ENCODE measurements at regions not wholly inside any gene's neighbourhood (a gene's known extent, or its start where the extent isn't known, plus 50 kb on each side); places are given as distances from the start of the nearest gene placed in this dataset.

GRCh38 chr2:61690078-61690596 lies 152.0 kb upstream of the XPO1 start:
- H3K27me3 Mint-ChIP-seq, result no peaks in the 10 kb centered on the region
- Histone ChIP-seq H3K9me3 (ENCODE audit: low read length) (no peaks in the 10 kb centered on the region), H3K27me3 (ENCODE audit: insufficient read depth, low read length, poor library complexity, severe bottlenecking) (no peaks in the 10 kb centered on the region), H3K27ac (ENCODE audit: low read depth, low read length) (no peak overlapping the region), H3K4me1 (ENCODE audit: insufficient read depth, low read length) (peaks cover 5% of the 10 kb centered on the region), H3K36me3 (ENCODE audit: insufficient read depth, low read length) (no peaks in the 10 kb centered on the region), H3K4me3 (ENCODE audit: low read length) (no peak overlapping the region)
- ChIA-PET POLR2A (no interaction called here), CTCF (no interaction called here)
- no peak overlapping the region for H3K4me3 Mint-ChIP-seq
- DNase-seq, result no peak
- H3K27ac Mint-ChIP-seq, result no peak overlapping the region
- peaks cover 12 to 30% (median 26%) of the 10 kb centered on the region in 3 donors for H3K4me1 Mint-ChIP-seq
- H3K9me3 Mint-ChIP-seq, result no peaks in the 10 kb centered on the region
- H3K36me3 Mint-ChIP-seq, result peaks cover 0 to 5% (median 1%) of the 10 kb centered on the region in 3 donors

GRCh38 chr2:61689568-61689967 lies 151.4 kb upstream of the XPO1 start:
- Mint-ChIP-seq H3K27me3 (no peaks in the 10 kb centered on the region), H3K4me1 (peaks cover 12 to 26% (median 25%) of the 10 kb centered on the region in 3 donors), H3K4me3 (no peak overlapping the region), H3K9me3 (no peaks in the 10 kb centered on the region), H3K36me3 (peaks cover 0 to 5% (median 1%) of the 10 kb centered on the region in 3 donors), H3K27ac (peak overlapping the region in 1 of 8 donors; percentile 58)
- ChIA-PET POLR2A (no interaction called here), CTCF (no interaction called here)
- no peaks in the 10 kb centered on the region for H3K27me3 ChIP-seq (ENCODE audit: insufficient read depth, low read length, poor library complexity, severe bottlenecking)
- no peaks in the 10 kb centered on the region for H3K9me3 ChIP-seq (ENCODE audit: low read length)
- H3K4me3 ChIP-seq (ENCODE audit: low read length), result no peak overlapping the region
- no peak overlapping the region for H3K27ac ChIP-seq (ENCODE audit: low read depth, low read length)
- H3K36me3 ChIP-seq (ENCODE audit: insufficient read depth, low read length), result no peaks in the 10 kb centered on the region
- DNase-seq, result no peak
- peaks cover 5% of the 10 kb centered on the region for H3K4me1 ChIP-seq (ENCODE audit: insufficient read depth, low read length)

DNA sequence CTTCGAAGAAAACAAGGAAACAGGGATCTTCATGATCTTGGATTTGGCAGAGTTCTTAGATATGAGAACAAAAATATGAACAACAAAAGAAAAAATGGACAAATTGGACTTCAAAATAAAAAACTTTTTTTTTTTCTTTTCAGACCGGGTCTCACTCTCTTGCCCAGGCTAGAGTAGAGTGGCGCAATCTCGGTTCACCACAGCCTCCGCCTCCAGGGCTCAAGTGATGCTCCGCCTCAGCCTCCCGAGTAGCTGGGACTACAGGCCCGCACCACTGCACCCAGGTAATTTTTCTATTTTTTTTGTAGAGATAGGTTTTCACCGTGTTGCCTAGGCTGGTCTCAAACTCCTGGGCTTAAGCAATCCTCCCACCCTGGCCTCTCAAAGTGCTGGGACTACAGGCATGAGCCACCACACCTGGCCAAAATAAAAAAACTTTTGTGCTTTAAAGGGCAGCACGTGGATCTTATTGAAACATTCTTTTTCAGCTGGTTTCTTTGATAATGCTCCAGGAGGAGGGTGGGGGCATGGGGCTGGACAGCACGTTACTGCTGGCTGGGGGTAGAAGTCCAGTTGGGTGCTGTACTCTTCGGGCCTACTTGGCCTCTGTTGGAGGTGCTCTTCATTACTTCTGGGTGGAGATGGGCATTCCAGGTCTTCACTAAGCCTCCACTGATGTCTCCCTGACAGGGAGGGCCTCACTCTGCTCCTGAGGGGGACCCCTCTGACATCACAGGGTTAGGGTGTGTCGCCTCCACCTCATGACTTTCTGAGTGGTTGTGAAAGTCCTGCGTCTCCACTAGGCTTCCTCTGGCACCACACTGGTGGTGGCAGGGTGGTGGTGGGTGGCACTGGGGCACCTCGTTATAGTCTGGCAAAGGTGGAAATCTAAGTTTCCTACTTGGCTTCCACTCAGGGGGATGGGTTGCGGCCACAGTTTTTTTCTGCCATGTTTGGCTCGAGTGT lies 150.5 kb upstream of the XPO1 start:
- Mint-ChIP-seq H3K27me3 (no peaks in the 10 kb centered on the region), H3K9me3 (no peaks in the 10 kb centered on the region), H3K27ac (peak overlapping the region in 1 of 8 donors; percentile 60), H3K36me3 (peaks cover 0 to 5% (median 0%) of the 10 kb centered on the region in 3 donors), H3K4me1 (peaks cover 4 to 18% (median 17%) of the 10 kb centered on the region in 3 donors), H3K4me3 (no peak overlapping the region)
- ChIA-PET CTCF (no interaction called here), POLR2A (no interaction called here)
- Histone ChIP-seq H3K4me1 (ENCODE audit: insufficient read depth, low read length) (no peaks in the 10 kb centered on the region), H3K27me3 (ENCODE audit: insufficient read depth, low read length, poor library complexity, severe bottlenecking) (no peaks in the 10 kb centered on the region), H3K4me3 (ENCODE audit: low read length) (no peak overlapping the region), H3K27ac (ENCODE audit: low read depth, low read length) (no peak overlapping the region), H3K9me3 (ENCODE audit: low read length) (no peaks in the 10 kb centered on the region), H3K36me3 (ENCODE audit: insufficient read depth, low read length) (no peaks in the 10 kb centered on the region)
- no peak for DNase-seq

GRCh38 chr2:61679096-61679495 lies 140.9 kb upstream of the XPO1 start:
- no peak overlapping the region for H3K27ac Mint-ChIP-seq
- H3K9me3 Mint-ChIP-seq, result peaks cover 17 to 26% (median 24%) of the 10 kb centered on the region in 5 donors
- Histone ChIP-seq H3K27me3 (ENCODE audit: insufficient read depth, low read length, poor library complexity, severe bottlenecking) (no peaks in the 10 kb centered on the region), H3K4me3 (ENCODE audit: low read length) (no peak overlapping the region), H3K4me1 (ENCODE audit: insufficient read depth, low read length) (no peaks in the 10 kb centered on the region), H3K27ac (ENCODE audit: low read depth, low read length) (no peak overlapping the region), H3K9me3 (ENCODE audit: low read length) (peaks cover 9% of the 10 kb centered on the region), H3K36me3 (ENCODE audit: insufficient read depth, low read length) (no peaks in the 10 kb centered on the region)
- DNase-seq, result no peak
- H3K27me3 Mint-ChIP-seq, result peaks cover 0 to 2% of the 10 kb centered on the region in 2 donors
- H3K36me3 Mint-ChIP-seq, result peaks cover 8 to 31% (median 13%) of the 10 kb centered on the region in 3 donors
- H3K4me1 Mint-ChIP-seq, result no peaks in the 10 kb centered on the region
- CTCF ChIA-PET, result no interaction called here
- POLR2A ChIA-PET, result no interaction called here
- no peak overlapping the region for H3K4me3 Mint-ChIP-seq

DNA sequence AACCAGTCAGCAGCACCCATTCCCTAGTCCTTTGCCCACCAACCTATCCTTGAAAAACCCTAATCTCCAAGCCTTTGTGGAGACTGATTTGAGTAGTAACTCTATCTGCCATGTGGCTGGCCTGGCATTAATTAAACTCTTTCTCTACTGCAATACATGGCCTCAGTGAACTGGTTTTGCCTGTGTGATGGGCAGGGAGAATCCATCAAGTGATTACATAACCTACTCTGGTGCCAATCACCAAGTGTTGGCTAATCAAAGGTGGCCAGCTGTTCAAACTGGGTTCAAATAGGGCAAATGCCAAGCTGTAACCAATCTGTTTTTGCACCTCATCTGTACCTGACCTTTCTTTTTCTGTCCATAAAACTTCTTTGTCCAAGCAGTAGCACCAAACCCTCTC lies 139.8 kb upstream of the XPO1 start:
- Histone ChIP-seq H3K4me1 (ENCODE audit: insufficient read depth, low read length) (no peaks in the 10 kb centered on the region), H3K4me3 (ENCODE audit: low read length) (no peak overlapping the region), H3K27me3 (ENCODE audit: insufficient read depth, low read length, poor library complexity, severe bottlenecking) (no peaks in the 10 kb centered on the region), H3K27ac (ENCODE audit: low read depth, low read length) (no peak overlapping the region), H3K9me3 (ENCODE audit: low read length) (peaks cover 9% of the 10 kb centered on the region), H3K36me3 (ENCODE audit: insufficient read depth, low read length) (no peaks in the 10 kb centered on the region)
- POLR2A ChIA-PET, result no interaction called here
- H3K4me3 Mint-ChIP-seq, result no peak overlapping the region
- H3K4me1 Mint-ChIP-seq, result no peaks in the 10 kb centered on the region
- H3K9me3 Mint-ChIP-seq, result peaks cover 19 to 29% (median 26%) of the 10 kb centered on the region in 5 donors
- H3K36me3 Mint-ChIP-seq, result peaks cover 9 to 33% (median 13%) of the 10 kb centered on the region in 3 donors
- peak overlapping the region in 1 of 8 donors; percentile 29 for H3K27ac Mint-ChIP-seq
- no peak for DNase-seq
- CTCF ChIA-PET, result no interaction called here
- H3K27me3 Mint-ChIP-seq, result peaks cover 0 to 2% of the 10 kb centered on the region in 2 donors

DNA sequence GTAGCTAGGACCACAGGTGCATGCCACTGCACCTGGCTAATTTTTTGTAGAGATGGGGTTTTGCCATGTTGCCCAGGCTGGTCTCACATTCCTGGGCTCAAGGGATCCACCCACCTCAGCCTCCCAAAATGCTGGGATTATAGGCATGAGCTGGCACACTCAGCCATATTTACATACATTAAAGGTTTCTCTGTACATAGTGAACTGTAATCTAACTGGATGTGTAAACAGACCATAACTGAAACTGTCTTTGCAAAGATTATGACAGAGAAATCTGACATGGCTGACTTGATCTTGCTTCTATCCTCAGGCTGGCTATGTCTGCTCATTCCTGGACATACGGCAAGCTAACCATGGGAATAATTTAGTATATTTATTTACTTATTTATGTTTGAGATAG lies 139.2 kb upstream of the XPO1 start:
- Histone ChIP-seq H3K27ac (ENCODE audit: low read depth, low read length) (no peak overlapping the region), H3K36me3 (ENCODE audit: insufficient read depth, low read length) (no peaks in the 10 kb centered on the region), H3K4me3 (ENCODE audit: low read length) (no peak overlapping the region), H3K4me1 (ENCODE audit: insufficient read depth, low read length) (no peaks in the 10 kb centered on the region), H3K9me3 (ENCODE audit: low read length) (peaks cover 9% of the 10 kb centered on the region), H3K27me3 (ENCODE audit: insufficient read depth, low read length, poor library complexity, severe bottlenecking) (no peaks in the 10 kb centered on the region)
- Mint-ChIP-seq H3K36me3 (peaks cover 9 to 33% (median 13%) of the 10 kb centered on the region in 3 donors), H3K4me3 (no peak overlapping the region), H3K9me3 (peaks cover 19 to 29% (median 26%) of the 10 kb centered on the region in 5 donors), H3K4me1 (no peaks in the 10 kb centered on the region), H3K27ac (no peak overlapping the region), H3K27me3 (peaks cover 0 to 2% of the 10 kb centered on the region in 2 donors)
- ChIA-PET POLR2A (no interaction called here), CTCF (no interaction called here)
- no peak for DNase-seq

- Mint-ChIP-seq H3K27me3 (no peaks in the 10 kb centered on the region), H3K36me3 (peaks cover 10 to 38% (median 13%) of the 10 kb centered on the region in 3 donors), H3K4me1 (peaks cover 19% of the 10 kb centered on the region in 3 donors), H3K9me3 (peaks cover 19 to 29% (median 26%) of the 10 kb centered on the region in 5 donors), H3K4me3 (peak overlapping the region in 1 of 7 donors; percentile 57), H3K27ac (peak overlapping the region in 1 of 8 donors; percentile 18)
- H3K36me3 ChIP-seq (ENCODE audit: insufficient read depth, low read length), result no peaks in the 10 kb centered on the region
- peaks cover 9% of the 10 kb centered on the region for H3K9me3 ChIP-seq (ENCODE audit: low read length)
- H3K4me1 ChIP-seq (ENCODE audit: insufficient read depth, low read length), result peaks cover 12% of the 10 kb centered on the region
- POLR2A ChIA-PET, result interaction anchor here (0.5 kb wide), 1 partner anchor 194 kb away, joined by 6 read pairs; no protein-coding TSS in a partner anchor
- no peaks in the 10 kb centered on the region for H3K27me3 ChIP-seq (ENCODE audit: insufficient read depth, low read length, poor library complexity, severe bottlenecking)
- CTCF ChIA-PET, result no interaction called here
- H3K4me3 ChIP-seq (ENCODE audit: low read length), result no peak overlapping the region
- H3K27ac ChIP-seq (ENCODE audit: low read depth, low read length), result no peak overlapping the region
- DNase-seq, result no peak
Measured at GRCh38 chr2:61675204-61675603, 137.0 kb upstream of the XPO1 start.
